Uterus (tissue), 2 donors: ENCODE measurements at regions not wholly inside any gene's neighbourhood (a gene's known extent, or its start where the extent isn't known, plus 50 kb on each side); places are given as distances from the start of the nearest gene placed in this dataset.

Experiments used
- CTCF ChIP-seq, 4 experiments: fragments of 200-600 bp in 2 of 4; fragments of 450-650 bp in 2 of 4; sonication (generic) in 2 of 4; IDR thresholded peaks; one replicate each; pipeline ENCODE4 v1.5.1; 2016 to 2019; ENCODE audit warnings: antibody characterized with exemption in 4 of 4, mild to moderate bottlenecking in 2 of 4, moderate library complexity in 1 of 4
- POLR2A ChIP-seq, 2 donors: fragments of 450-650 bp; IDR thresholded peaks; one replicate each; pipeline ENCODE4 v1.6.1; 2016; ENCODE audit warnings: antibody characterized with exemption in 2 of 2, mild to moderate bottlenecking in 1 of 2, moderate library complexity in 1 of 2

- TF ChIP-seq POLR2A (IDR thresholded peaks at IDR 0.05), result no peak
- TF ChIP-seq CTCF (IDR thresholded peaks at IDR 0.05), result no peak
Measured at GRCh38 chr4:165634766-165635165, 238.3 kb upstream of the TLL1 start.
